A673 (cell line): ENCODE measurements at regions not wholly inside any gene's neighbourhood (a gene's known extent, or its start where the extent isn't known, plus 50 kb on each side); places are given as distances from the start of the nearest gene placed in this dataset.

Experiments used
- EZH2 ChIP-seq: fragments of 200-600 bp; sonication (generic); IDR thresholded peaks from 2 replicates; pipeline ENCODE4 v1.6.1; 2017; ENCODE audit warnings: borderline replicate concordance, low read depth, mild to moderate bottlenecking, mixed read lengths, antibody characterized with exemption, low read length; ENCODE audit not compliant: poor library complexity, severe bottlenecking
- TF ChIP-seq, protein P1 (sequence below): fragments of 300-800, 200-600 bp; sonication (generic); conservative IDR thresholded peaks from 2 replicates; pipeline ENCODE4 v1.5.1; 2017; ENCODE audit warnings: low read depth, mild to moderate bottlenecking, antibody characterized with exemption, low read length, moderate library complexity, mixed read lengths

DNA sequence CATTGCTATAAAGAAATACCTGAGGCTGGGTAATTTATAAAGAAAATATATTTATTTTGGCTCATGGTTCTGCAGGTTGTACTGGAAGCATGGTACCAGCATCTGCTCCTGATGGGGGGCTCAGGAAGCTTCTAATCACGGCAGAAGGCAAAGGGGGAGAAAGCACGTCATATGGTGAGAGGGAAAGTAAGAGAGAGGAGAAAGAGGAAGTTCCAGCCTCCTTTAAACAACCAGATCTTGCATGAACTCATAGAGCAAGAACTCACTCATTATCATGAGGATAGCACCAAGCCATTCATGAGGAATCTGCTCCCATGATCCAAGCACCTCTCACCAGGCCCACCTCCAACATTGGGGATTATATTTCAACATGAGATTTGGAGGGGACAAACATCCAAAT is 125.0 kb upstream of the GRPR start:
- TF ChIP-seq, protein P1, sequence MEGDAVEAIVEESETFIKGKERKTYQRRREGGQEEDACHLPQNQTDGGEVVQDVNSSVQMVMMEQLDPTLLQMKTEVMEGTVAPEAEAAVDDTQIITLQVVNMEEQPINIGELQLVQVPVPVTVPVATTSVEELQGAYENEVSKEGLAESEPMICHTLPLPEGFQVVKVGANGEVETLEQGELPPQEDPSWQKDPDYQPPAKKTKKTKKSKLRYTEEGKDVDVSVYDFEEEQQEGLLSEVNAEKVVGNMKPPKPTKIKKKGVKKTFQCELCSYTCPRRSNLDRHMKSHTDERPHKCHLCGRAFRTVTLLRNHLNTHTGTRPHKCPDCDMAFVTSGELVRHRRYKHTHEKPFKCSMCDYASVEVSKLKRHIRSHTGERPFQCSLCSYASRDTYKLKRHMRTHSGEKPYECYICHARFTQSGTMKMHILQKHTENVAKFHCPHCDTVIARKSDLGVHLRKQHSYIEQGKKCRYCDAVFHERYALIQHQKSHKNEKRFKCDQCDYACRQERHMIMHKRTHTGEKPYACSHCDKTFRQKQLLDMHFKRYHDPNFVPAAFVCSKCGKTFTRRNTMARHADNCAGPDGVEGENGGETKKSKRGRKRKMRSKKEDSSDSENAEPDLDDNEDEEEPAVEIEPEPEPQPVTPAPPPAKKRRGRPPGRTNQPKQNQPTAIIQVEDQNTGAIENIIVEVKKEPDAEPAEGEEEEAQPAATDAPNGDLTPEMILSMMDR, result no peak
- no peak for TF ChIP-seq EZH2
